Endothelial cell (in vitro differentiated cells): ENCODE measurements at regions not wholly inside any gene's neighbourhood (a gene's known extent, or its start where the extent isn't known, plus 50 kb on each side); places are given as distances from the start of the nearest gene placed in this dataset.

Source experiments
- DNase-seq: peaks from one replicate; pipeline ENCODE4 v3.0.0; 2021; ENCODE audit warnings: low spot score
- H3K27ac Mint-ChIP-seq: one replicate; pipeline ENCODE4 v1.8.0; 2021; ENCODE audit warnings: mixed read lengths, inconsistent platforms; ENCODE audit not compliant: unreplicated experiment
- H3K27me3 Mint-ChIP-seq: one replicate; pipeline ENCODE4 v1.8.0; 2021; ENCODE audit warnings: mild to moderate bottlenecking, moderate library complexity, mixed read lengths, inconsistent platforms; ENCODE audit not compliant: unreplicated experiment
- H3K36me3 Mint-ChIP-seq: one replicate; pipeline ENCODE4 v1.8.0; 2021; ENCODE audit warnings: mild to moderate bottlenecking, low read depth, mixed read lengths, inconsistent platforms; ENCODE audit not compliant: unreplicated experiment
- H3K4me1 Mint-ChIP-seq: one replicate; pipeline ENCODE4 v1.8.0; 2021; ENCODE audit warnings: mild to moderate bottlenecking, mixed read lengths, inconsistent platforms; ENCODE audit not compliant: unreplicated experiment
- H3K4me3 Mint-ChIP-seq: one replicate; pipeline ENCODE4 v1.8.0; 2021; ENCODE audit warnings: mild to moderate bottlenecking, mixed read lengths, inconsistent platforms; ENCODE audit not compliant: unreplicated experiment
- H3K9me3 Mint-ChIP-seq: one replicate; pipeline ENCODE4 v1.8.0; 2021; ENCODE audit warnings: mixed read lengths, inconsistent platforms; ENCODE audit not compliant: unreplicated experiment
- CTCF ChIP-seq: fragments of 200-600 bp; sonication (generic); IDR thresholded peaks from one replicate; pipeline ENCODE4 v1.5.0; 2021; ENCODE audit warnings: antibody characterized with exemption; ENCODE audit not compliant: unreplicated experiment

- DNase-seq: no peak
- Mint-ChIP-seq H3K27me3 (no peaks in the 10 kb centered on the region), H3K9me3 (no peaks in the 10 kb centered on the region), H3K4me1 (peaks cover 21% of the 10 kb centered on the region), H3K4me3 (no peak overlapping the region), H3K27ac (no peak overlapping the region), H3K36me3 (no peaks in the 10 kb centered on the region)
- TF ChIP-seq CTCF: no peak
Observed at GRCh38 chr10:30555465-30555864, 74.1 kb downstream of the LYZL2 start.

- Mint-ChIP-seq H3K4me1 (peaks cover 21% of the 10 kb centered on the region), H3K9me3 (no peaks in the 10 kb centered on the region), H3K27me3 (no peaks in the 10 kb centered on the region), H3K36me3 (no peaks in the 10 kb centered on the region), H3K4me3 (no peak overlapping the region), H3K27ac (peak overlapping the region; percentile 55)
- TF ChIP-seq CTCF: no peak
- DNase-seq: no peak
Observed at GRCh38 chr10:30554440-30554825, 75.1 kb downstream of the LYZL2 start.

GRCh38 chr10:30553626-30554439, 75.7 kb downstream of the LYZL2 start:
- Mint-ChIP-seq H3K27ac (peak overlapping the region; percentile 64), H3K4me3 (no peak overlapping the region), H3K36me3 (no peaks in the 10 kb centered on the region), H3K9me3 (no peaks in the 10 kb centered on the region), H3K27me3 (no peaks in the 10 kb centered on the region), H3K4me1 (peaks cover 21% of the 10 kb centered on the region)
- DNase-seq: peak; percentile 45
- TF ChIP-seq CTCF: no peak

- Mint-ChIP-seq H3K27me3 (no peaks in the 10 kb centered on the region), H3K27ac (peak overlapping the region; percentile 64), H3K4me3 (no peak overlapping the region), H3K36me3 (no peaks in the 10 kb centered on the region), H3K4me1 (peaks cover 21% of the 10 kb centered on the region), H3K9me3 (no peaks in the 10 kb centered on the region)
- no peak for TF ChIP-seq CTCF
- peak; percentile 36 for DNase-seq
Observed at GRCh38 chr10:30553018-30553625, 76.4 kb downstream of the LYZL2 start.
